Stimulated activated naive CD8-positive, alpha-beta T cell treated with anti-CD3 and anti-CD28 coated beads, Interleukin-15, Interleukin-2, amounts not matched to agents 100 ng/mL and 50 ng/mL, for 24 hours (primary cell): ENCODE measurements at regions not wholly inside any gene's neighbourhood (a gene's known extent, or its start where the extent isn't known, plus 50 kb on each side); places are given as distances from the start of the nearest gene placed in this dataset.

ENCODE experiments used
- H3K27ac Mint-ChIP-seq: one replicate; pipeline ENCODE4 v1.8.0; 2021; ENCODE audit warnings: mild to moderate bottlenecking, mixed read lengths
- H3K27me3 Mint-ChIP-seq: one replicate; pipeline ENCODE4 v1.8.0; 2021; ENCODE audit warnings: mixed read lengths
- H3K36me3 Mint-ChIP-seq: one replicate; pipeline ENCODE4 v1.8.0; 2021; ENCODE audit warnings: low read depth, mixed read lengths
- H3K4me1 Mint-ChIP-seq: one replicate; pipeline ENCODE4 v1.8.0; 2021; ENCODE audit warnings: low read depth, mixed read lengths
- H3K4me3 Mint-ChIP-seq: one replicate; pipeline ENCODE4 v1.8.0; 2021; ENCODE audit warnings: mild to moderate bottlenecking, mixed read lengths
- H3K9me3 Mint-ChIP-seq: one replicate; pipeline ENCODE4 v1.8.0; 2021; ENCODE audit warnings: mixed read lengths

DNA sequence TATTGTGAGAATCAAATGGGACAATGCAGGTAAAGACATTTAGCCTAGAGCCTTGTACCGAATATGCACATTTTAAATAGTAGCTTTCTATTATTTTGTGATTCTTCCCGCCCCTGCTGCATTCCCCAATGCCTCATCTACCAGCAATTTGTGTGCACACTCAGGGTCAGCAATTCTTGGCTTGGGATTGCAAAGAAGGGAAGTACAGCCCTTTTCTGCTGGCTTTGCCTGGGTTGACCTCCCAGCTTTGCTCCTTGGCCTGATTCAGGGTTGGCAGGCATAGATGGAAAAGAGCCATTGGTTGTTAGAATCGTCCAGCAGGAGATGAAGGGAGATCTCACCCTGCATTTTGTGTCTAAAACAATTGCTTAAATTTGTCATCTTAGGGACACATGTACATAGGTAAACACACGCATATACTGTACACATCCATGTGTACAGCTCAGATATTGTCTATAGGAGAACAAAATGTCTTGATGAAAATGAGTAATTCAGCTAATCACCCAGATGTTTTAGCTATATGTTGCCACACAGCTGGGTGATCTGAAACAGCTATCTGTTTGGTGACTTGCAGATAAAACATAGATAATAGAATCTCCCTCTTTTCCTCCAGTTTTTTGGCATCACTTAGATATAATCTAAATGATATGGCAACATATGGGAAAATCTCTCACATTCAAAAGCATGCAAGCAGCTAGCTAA is 340.9 kb upstream of the TBL1XR1 start:
- Mint-ChIP-seq H3K27me3 (no peaks in the 10 kb centered on the region), H3K36me3 (no peaks in the 10 kb centered on the region), H3K9me3 (no peaks in the 10 kb centered on the region), H3K4me1 (peaks cover 26% of the 10 kb centered on the region), H3K4me3 (peak overlapping the region; percentile 52), H3K27ac (peak overlapping the region; percentile 75)

DNA sequence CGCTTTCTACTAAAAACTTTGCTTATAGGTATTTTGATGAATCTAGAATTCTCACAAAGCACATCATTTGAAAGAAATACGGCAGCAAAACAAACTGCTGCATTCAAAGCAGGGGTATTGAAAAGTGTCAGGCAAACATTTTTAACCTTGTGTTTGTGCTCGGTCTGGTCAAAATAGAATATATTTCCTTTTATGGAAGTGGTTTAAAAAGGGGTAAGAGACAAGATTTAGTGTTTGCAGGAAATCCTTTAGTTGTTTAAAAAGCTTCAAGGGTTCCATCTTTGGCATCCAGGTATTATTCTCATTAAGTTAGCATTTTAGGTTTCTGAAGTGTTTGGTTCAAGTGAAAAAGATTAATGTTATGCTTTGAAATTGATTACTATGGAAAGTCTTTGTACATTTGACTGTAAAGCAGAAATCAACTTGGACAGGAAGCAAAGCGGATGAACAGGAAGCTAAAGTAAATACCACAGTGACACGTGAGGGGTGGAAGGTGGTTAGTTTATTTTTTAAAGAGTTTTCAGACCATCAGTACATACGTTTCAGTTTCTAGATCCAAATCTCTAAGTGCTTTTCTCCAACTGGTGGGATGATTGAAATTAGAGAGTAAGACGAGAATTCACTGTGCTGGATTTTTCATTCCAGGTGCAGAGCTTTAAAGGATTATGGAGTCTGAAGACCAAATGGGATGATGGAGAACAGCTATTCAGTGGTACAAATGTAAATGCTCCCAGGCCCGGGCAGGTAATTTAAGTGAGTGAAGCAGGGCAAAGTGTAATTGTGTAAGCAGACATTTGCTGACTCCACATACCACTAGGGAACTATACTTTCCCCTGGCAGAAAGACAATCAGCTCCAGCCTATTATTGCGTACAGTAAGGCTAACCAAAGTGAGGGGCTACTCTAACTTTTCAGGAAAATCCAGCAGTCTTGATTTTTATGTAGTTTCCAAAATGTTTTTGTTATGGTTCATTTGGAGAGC is 341.8 kb upstream of the TBL1XR1 start:
- H3K27ac Mint-ChIP-seq = peak overlapping the region; percentile 75
- no peaks in the 10 kb centered on the region for H3K9me3 Mint-ChIP-seq
- peak overlapping the region; percentile 52 for H3K4me3 Mint-ChIP-seq
- H3K36me3 Mint-ChIP-seq = no peaks in the 10 kb centered on the region
- no peaks in the 10 kb centered on the region for H3K27me3 Mint-ChIP-seq
- H3K4me1 Mint-ChIP-seq = peaks cover 26% of the 10 kb centered on the region

DNA sequence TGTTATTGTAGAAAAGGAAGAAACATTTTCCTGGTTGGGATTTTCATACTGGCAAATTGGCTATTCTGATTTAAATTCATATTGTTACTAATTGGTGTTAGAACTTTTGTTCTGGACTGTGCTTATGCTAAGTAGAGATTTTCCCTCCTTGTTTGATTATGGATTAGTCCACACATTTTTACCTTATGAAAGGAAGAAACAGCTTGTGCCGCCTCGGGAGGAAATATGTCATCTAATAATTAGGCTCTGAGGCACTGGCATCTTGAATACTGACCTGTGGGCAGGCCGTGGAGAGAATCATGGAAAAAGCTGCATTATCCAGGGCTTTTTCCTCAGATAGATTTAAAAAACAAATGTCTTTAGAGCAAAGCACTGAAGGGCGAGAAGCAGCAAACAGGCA is 344.3 kb upstream of the TBL1XR1 start:
- Mint-ChIP-seq H3K4me3 (no peak overlapping the region), H3K4me1 (peaks cover 32% of the 10 kb centered on the region), H3K36me3 (no peaks in the 10 kb centered on the region), H3K27me3 (no peaks in the 10 kb centered on the region), H3K9me3 (no peaks in the 10 kb centered on the region), H3K27ac (no peak overlapping the region)

DNA sequence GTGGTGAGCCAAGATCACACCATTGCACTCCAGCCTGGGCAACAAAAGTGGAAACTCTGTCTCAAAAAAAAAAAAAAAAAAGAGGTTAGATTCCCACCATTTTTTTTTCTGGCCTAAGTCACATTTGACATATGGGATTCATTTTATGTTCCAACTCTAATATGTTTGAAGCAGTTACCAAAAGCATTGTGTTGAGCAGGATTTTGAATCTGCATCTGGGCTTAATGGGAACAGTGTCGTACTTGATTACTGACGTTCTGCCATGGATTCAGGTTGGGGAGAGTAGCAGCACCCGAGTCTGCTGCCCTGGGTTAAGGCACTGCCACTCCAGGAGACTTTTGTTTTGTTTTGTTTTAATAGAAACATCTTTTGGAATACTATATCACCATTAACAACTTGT is 348.7 kb upstream of the TBL1XR1 start:
- Mint-ChIP-seq H3K36me3 (no peaks in the 10 kb centered on the region), H3K4me3 (no peak overlapping the region), H3K27me3 (no peaks in the 10 kb centered on the region), H3K27ac (no peak overlapping the region), H3K9me3 (no peaks in the 10 kb centered on the region), H3K4me1 (peaks cover 23% of the 10 kb centered on the region)

DNA sequence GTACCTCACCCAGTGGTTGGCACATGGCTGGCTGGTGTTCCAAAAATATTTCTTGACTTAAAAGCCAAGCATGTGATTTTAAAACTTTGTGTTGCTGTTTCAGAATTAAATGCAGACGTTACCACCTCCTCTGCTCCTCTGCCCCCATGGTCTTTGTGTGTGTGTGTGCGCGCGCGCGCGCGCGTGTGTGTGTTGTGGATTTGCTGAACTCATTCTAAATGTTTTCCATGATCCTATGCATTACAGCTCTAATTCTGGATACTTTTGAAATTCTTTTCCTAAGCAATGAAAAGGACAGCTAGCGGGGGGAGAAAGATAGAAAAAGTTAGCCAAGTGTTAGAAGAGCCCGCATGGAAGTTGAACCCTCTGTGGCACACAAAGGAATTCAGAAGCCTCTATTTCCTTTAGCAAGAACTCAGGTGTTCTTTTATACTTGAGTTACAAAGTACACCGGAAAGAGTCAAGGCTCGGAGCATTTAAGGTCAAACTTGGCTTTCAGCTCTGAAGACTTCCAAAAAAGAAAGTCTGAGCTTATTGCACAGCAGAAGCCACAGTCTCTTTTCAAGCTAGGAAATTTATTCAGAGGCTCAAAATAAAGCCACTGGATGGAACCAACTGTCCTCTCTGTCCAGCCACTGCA is 350.5 kb upstream of the TBL1XR1 start:
- no peak overlapping the region for H3K27ac Mint-ChIP-seq

DNA sequence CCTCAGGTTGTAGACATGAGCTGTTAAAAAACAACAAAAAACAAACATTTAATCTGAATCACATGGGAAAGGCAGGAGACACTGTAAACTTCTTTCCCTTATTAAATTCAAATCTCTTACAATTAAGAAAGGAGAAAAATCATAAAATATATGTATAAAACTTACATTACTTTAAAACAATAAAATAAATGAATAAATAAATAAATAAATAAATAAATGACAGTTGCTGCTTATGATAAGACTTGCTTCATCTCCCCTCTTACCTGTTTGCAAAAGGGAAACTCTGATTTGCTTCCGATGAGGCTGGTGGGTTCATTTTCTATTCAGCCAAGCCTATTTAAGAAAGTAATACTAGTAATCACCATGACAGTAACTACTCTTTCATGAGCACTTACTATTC is 353.4 kb upstream of the TBL1XR1 start:
- Mint-ChIP-seq H3K36me3 (no peaks in the 10 kb centered on the region), H3K27ac (no peak overlapping the region), H3K4me1 (peaks cover 47% of the 10 kb centered on the region), H3K27me3 (no peaks in the 10 kb centered on the region), H3K9me3 (no peaks in the 10 kb centered on the region), H3K4me3 (no peak overlapping the region)

More for the DNA sequence above, 350.5 kb upstream of the TBL1XR1 start:
- Mint-ChIP-seq H3K4me3 (no peak overlapping the region), H3K9me3 (no peaks in the 10 kb centered on the region), H3K36me3 (no peaks in the 10 kb centered on the region), H3K27me3 (no peaks in the 10 kb centered on the region), H3K4me1 (peaks cover 39% of the 10 kb centered on the region)

DNA sequence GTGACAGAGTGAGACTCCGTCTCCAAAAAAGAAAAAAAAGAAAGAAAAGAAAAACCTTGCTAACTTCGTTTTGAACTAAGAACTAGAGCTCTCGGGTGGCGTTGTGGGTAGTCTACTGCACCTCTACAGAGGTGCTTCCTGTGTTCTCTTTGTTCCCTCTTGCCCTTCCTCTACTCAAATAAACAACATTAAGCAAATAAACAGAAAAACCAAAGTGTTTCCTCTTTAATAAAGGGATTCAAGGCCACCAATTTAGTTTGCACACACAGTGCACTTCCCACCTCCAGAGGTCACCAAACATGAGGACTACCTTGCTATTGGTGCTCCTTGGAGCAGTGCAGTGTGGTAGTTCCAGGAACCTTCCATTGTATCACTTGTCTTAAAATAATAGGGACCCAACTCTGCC is 354.2 kb upstream of the TBL1XR1 start:
- peaks cover 49% of the 10 kb centered on the region for H3K4me1 Mint-ChIP-seq
- no peaks in the 10 kb centered on the region for H3K9me3 Mint-ChIP-seq
- no peak overlapping the region for H3K27ac Mint-ChIP-seq
- H3K27me3 Mint-ChIP-seq = no peaks in the 10 kb centered on the region
- no peaks in the 10 kb centered on the region for H3K36me3 Mint-ChIP-seq
- H3K4me3 Mint-ChIP-seq = no peak overlapping the region

DNA sequence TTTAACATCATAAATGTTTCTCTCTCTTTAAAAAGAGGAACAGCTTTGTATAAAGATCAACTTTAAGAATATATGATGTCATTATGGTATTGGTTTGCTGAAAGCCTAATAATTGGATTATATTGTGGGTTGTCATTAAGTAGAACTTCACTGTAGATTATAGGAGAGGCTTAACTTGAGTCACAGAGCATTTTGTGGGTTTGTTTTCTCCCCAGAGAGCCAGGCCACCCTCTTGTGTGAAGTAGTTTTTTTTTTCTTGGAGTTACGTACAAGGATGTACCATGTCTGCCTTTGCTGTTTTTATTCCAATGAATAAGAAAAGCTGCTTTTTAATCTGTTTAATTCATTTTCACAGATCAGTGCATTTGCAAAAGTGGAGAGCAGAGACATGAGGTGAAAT is 354.8 kb upstream of the TBL1XR1 start:
- Mint-ChIP-seq H3K4me1 (peaks cover 49% of the 10 kb centered on the region), H3K4me3 (no peak overlapping the region), H3K27ac (no peak overlapping the region), H3K36me3 (no peaks in the 10 kb centered on the region), H3K27me3 (no peaks in the 10 kb centered on the region), H3K9me3 (no peaks in the 10 kb centered on the region)

DNA sequence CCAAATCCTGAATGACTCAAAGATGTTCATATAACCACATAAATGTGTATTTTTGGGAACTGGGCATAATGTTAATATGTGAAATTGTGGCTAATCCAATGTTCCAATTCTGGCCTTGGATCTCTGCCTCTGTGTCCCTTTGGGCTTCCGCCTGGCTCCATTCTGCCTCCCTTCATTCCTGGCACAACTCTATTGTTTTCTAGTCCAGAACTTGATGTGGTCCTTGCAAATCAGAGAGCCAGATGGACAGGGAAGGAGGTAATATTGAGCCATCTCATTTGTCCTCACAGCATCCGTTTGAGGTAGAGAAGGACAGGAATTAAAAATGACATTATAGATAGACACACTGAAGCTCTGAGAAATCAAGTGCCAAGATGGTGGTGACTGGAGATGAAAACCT is 355.7 kb upstream of the TBL1XR1 start:
- H3K27ac Mint-ChIP-seq = no peak overlapping the region
- peaks cover 43% of the 10 kb centered on the region for H3K4me1 Mint-ChIP-seq
- H3K4me3 Mint-ChIP-seq = no peak overlapping the region
- H3K9me3 Mint-ChIP-seq = no peaks in the 10 kb centered on the region
- H3K27me3 Mint-ChIP-seq = no peaks in the 10 kb centered on the region
- no peaks in the 10 kb centered on the region for H3K36me3 Mint-ChIP-seq

DNA sequence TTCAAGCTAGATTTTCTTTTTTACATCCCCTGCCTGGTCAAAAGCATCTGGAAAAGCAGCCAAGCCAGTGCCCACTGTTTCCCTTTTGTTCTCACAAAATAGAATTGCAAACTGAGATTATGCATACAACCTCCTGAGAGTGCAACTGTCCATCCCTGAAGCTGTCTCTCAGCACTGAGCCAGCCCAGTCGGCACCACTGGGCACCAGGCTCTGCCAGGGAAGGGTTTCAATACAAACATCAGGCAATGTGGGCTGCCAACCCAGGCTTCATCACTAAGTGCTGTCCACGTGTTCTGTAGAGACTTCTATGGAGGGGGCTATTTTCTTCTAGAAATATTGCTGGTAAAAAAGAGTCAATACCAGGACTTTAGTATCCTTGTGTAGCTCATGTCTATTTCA is 356.3 kb upstream of the TBL1XR1 start:
- no peaks in the 10 kb centered on the region for H3K9me3 Mint-ChIP-seq
- H3K4me1 Mint-ChIP-seq = peaks cover 40% of the 10 kb centered on the region
- no peak overlapping the region for H3K4me3 Mint-ChIP-seq
- no peaks in the 10 kb centered on the region for H3K27me3 Mint-ChIP-seq
- H3K36me3 Mint-ChIP-seq = no peaks in the 10 kb centered on the region
- no peak overlapping the region for H3K27ac Mint-ChIP-seq

DNA sequence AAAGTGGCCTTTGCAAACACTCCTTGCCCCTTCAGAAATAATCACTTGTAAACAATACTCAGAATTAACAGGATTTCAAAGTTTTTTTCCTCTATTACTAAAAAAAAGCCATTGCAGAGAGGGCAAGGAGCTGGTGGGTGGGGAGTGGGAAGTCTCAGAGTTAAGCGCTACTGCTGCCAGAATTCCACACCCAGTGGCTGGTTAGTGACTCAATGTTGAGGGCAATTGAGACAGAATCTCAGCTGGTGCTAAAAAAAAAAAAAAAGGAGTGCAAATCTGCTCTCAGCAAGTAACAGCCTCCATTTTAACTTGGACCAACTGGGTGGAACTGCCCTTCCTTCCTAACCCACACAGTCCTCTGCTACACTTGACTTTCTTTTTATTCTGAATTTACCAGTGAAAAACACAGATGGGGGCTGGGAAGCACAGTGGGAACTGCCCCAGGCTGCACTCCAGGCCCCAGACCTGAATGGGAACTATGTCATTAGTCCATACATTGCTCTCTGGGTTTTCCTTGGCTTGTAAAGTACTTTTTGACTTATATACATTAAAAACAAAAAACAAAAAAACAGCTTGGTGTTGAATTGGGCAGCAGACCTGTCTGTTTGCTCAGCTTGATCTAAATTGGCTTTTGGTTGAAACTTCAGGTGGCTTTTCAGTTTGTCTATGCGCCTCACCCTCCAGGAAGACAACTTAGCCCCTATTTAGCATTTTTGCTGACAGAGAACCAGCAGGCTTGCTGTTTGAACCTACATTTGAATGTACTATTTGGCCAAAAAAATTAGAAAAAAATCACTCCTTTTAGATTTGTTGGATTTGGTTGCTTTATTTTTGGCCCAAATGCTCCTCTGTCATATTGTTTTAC is 357.8 kb upstream of the TBL1XR1 start:
- H3K4me1 Mint-ChIP-seq = peaks cover 39% of the 10 kb centered on the region
- H3K27ac Mint-ChIP-seq = no peak overlapping the region
- no peaks in the 10 kb centered on the region for H3K36me3 Mint-ChIP-seq
- H3K9me3 Mint-ChIP-seq = no peaks in the 10 kb centered on the region
- no peaks in the 10 kb centered on the region for H3K27me3 Mint-ChIP-seq
- H3K4me3 Mint-ChIP-seq = no peak overlapping the region

DNA sequence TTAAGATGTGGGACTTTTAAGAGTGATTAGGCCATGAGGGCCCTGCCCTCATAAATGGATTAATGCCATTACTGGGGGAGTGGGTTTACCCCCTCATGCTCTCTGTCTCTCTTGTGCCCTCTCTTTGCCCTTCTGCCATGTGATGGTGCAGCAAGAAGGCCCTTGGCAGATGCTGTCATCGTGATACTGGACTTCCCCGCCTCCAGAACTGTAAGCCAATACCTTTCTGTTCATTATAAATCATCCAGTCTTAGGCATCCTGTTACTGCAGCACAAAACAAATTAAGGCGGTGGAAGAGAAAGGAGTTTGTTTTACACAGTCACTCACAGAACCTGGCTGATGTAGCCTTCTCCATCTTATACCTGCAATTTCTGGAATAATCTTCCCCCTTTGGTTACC is 360.3 kb upstream of the TBL1XR1 start:
- no peaks in the 10 kb centered on the region for H3K9me3 Mint-ChIP-seq

DNA sequence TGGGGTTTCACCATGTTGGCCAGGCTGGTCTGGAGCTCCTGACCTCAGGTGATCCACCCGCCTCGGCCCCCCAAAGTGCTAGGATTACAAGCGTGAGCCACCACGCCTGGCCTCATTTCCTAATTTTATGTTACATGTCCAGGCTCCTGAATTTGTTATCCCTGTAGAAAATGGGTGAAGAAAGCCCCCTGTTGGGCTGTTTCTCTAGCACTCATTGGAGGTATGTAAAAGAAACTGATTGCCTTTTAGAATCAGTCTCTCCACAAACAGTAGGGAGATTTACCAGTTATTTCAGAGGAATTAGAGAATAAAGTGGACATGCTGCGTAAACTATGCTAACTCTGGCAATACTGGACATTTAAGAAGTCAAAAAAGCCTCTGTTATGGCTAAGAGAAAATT is 364.1 kb upstream of the TBL1XR1 start:
- no peaks in the 10 kb centered on the region for H3K9me3 Mint-ChIP-seq
- no peak overlapping the region for H3K27ac Mint-ChIP-seq
- no peak overlapping the region for H3K4me3 Mint-ChIP-seq
- no peaks in the 10 kb centered on the region for H3K36me3 Mint-ChIP-seq
- no peaks in the 10 kb centered on the region for H3K27me3 Mint-ChIP-seq
- H3K4me1 Mint-ChIP-seq = no peaks in the 10 kb centered on the region

More for the DNA sequence above, 360.3 kb upstream of the TBL1XR1 start:
- peaks cover 18% of the 10 kb centered on the region for H3K4me1 Mint-ChIP-seq
- H3K27ac Mint-ChIP-seq = no peak overlapping the region
- H3K4me3 Mint-ChIP-seq = no peak overlapping the region
- H3K27me3 Mint-ChIP-seq = no peaks in the 10 kb centered on the region
- no peaks in the 10 kb centered on the region for H3K36me3 Mint-ChIP-seq

DNA sequence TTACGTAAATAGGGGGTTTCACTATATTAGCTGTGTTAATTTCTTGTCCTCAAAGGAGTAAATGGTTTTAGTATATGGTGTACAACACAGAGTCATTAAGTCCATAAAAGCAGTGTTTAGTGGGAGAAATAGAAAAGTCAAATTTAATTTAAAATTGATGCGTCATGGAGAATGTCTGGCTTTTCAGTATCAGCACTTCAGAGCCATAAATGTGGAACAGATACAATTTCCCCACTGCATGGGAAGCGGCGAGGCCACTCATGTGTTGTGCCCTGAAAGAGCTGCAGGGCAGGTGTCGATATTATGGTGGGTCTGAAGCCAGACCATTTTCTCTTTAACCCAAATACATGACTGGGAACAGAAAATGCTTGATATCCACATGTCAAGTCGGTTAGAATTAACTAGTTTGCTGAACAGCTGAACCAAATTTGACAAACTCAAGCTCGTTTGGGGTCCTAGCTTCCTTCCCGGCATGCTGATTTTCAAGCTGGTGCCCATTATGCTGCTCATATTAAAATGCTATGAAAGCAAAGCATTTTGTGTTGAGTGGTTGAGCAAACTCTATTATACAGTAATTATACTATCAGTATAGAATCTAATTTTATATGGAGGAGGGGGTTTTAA is 364.6 kb upstream of the TBL1XR1 start:
- Mint-ChIP-seq H3K4me3 (no peak overlapping the region), H3K9me3 (no peaks in the 10 kb centered on the region), H3K27ac (no peak overlapping the region), H3K4me1 (no peaks in the 10 kb centered on the region), H3K27me3 (no peaks in the 10 kb centered on the region), H3K36me3 (no peaks in the 10 kb centered on the region)
